ENCODE measurements at regions not wholly inside any gene's neighbourhood (a gene's known extent, or its start where the extent isn't known, plus 50 kb on each side); places are given as distances from the start of the nearest gene placed in this dataset.

DNA sequence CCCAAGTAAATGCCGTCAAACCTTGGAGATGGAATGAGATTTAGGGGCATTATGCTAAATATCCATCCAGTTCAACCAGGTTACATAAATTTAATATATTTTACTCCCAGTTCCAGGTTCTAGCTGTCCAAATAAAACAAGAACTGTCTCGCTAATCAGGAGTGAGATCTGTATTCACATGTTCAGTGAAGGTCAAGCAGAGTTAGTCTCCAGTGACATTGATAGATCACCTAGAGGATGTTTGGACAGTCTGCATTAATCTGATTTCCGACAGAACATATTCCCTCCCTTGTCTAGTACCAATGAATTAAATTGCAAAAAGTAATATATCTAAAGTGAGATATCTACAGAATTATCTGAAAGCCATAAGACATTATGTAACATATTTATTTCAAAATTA is 979.4 kb upstream of the CNTNAP5 start:
- H3K27ac ChIP-seq (ENCODE audit: low read depth) = no peak overlapping the region
- H3K4me3 ChIP-seq (ENCODE audit: low read depth, low read length) = no peak overlapping the region
- no peak for DNase-seq (ENCODE audit: extremely low spot score)
- no peaks in the 10 kb centered on the region for H3K4me1 ChIP-seq (ENCODE audit: insufficient read depth)
- no peaks in the 10 kb centered on the region for H3K36me3 ChIP-seq (ENCODE audit: insufficient read depth)
- 85% methylated on average over 3 of the region's 3 CpGs for WGBS

DNA sequence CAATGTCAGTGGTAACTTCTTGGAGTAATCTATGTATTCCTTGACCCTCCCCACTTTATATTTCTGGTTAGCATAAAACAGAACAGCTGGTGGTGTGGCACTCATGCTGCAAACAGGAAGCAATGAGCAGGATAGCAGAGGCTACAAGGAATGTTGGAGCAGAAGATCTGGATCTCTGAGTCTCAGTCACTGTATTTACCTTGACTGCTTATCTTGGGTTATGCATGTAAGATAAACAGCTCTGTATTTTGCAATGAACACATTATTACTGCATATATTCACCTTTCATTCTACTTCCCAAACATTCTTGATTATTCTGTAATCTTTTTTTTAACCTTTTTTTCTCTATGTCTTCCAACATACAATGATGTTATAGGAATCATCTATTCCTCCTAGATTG is 977.9 kb upstream of the CNTNAP5 start:
- DNase-seq (ENCODE audit: extremely low spot score) = no peak
- Histone ChIP-seq H3K4me1 (ENCODE audit: insufficient read depth) (no peaks in the 10 kb centered on the region), H3K36me3 (ENCODE audit: insufficient read depth) (no peaks in the 10 kb centered on the region), H3K4me3 (ENCODE audit: low read depth, low read length) (no peak overlapping the region), H3K27ac (ENCODE audit: low read depth) (no peak overlapping the region)

DNA sequence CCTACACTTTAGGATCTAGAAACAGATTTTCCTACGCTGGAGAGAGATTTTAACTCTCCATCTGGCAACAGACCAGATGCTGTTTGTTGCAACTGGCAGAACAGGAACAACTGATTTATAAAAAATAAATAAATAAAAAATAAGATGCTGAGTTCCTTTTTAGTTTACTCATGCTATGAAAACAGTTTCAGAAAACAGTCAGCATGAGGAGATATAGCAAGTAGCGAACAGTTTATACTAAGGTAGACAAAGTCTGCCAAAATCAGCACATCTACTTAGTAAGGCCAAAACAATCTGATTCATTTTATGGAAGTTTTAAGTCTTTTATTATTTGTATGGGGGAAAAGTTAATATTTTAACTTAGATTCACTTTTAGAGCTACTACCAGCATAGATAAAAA is 974.0 kb upstream of the CNTNAP5 start:
- no peak for DNase-seq (ENCODE audit: extremely low spot score)
- no peaks in the 10 kb centered on the region for H3K36me3 ChIP-seq (ENCODE audit: insufficient read depth)
- no peaks in the 10 kb centered on the region for H3K4me1 ChIP-seq (ENCODE audit: insufficient read depth)
- no peak overlapping the region for H3K4me3 ChIP-seq (ENCODE audit: low read depth, low read length)
- 58% methylated on average over 2 of the region's 2 CpGs for WGBS
- H3K27ac ChIP-seq (ENCODE audit: low read depth) = no peak overlapping the region

DNA sequence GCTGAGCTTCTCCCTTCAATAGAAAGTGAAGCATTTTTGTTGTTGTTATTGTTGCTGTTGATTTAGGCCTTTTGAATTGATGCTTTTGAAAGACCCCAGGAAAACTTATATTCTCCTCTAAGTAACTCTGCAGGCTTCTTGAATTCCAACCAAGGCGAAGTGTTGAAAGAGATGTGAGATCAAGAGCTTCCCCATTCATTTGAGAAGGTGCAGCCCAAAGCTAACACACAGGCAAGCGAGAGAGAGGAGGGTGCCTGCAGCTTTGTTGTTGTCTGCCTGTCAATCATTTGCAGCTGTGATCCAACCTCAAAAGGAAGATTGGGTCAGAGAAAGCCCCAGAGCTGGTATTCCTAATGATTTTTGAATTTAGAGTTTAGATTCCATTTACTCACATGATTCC is 963.6 kb upstream of the CNTNAP5 start:
- Histone ChIP-seq H3K4me1 (ENCODE audit: insufficient read depth) (no peaks in the 10 kb centered on the region), H3K36me3 (ENCODE audit: insufficient read depth) (no peaks in the 10 kb centered on the region), H3K4me3 (ENCODE audit: low read depth, low read length) (no peak overlapping the region), H3K27ac (ENCODE audit: low read depth) (no peak overlapping the region)
- DNase-seq (ENCODE audit: extremely low spot score) = no peak
- 91% methylated on average over 2 of the region's 2 CpGs for WGBS

DNA sequence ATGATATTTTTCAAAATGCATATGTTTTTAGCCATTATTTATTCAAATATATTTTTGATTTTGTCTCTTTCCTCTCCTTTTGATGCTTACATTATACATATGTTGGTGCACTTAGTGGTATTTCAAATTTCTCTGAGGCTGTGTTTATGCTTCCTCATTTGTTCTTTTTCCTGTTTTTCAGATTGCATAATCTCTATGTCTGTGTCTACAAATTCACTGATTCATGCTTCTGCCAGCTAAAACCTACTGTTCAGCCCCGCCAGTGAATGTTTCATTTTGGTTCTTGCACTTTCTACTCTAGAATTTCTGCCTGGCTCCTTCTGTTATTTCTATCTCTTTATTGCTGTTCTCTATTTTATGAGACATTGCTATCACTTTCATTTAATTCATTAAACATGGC is 951.7 kb upstream of the CNTNAP5 start:
- no peak for DNase-seq (ENCODE audit: extremely low spot score)
- no peak overlapping the region for H3K4me3 ChIP-seq (ENCODE audit: low read depth, low read length)
- H3K36me3 ChIP-seq (ENCODE audit: insufficient read depth) = no peaks in the 10 kb centered on the region
- WGBS = 26% methylated on average over 1 of the region's 1 CpG
- no peak overlapping the region for H3K27ac ChIP-seq (ENCODE audit: low read depth)
- no peaks in the 10 kb centered on the region for H3K4me1 ChIP-seq (ENCODE audit: insufficient read depth)

DNA sequence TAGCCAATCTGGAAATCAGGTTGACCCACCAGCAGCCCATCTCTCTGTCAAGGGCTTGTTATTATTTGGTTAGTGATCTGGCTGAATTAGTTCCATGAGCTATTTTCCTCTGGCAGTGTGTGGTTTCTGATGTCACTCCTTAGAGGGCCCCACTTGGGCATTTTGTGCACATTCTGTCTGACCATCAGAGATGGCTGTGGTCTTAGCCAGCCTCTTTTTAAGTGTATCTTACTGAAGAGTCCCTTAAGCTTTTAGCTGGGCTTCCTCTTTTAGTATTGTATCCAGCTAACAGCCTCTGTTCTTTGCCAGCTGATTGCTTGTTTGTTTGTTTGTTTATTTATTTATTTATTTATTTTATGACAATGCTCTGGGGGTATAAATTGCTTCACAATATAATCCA is 951.1 kb upstream of the CNTNAP5 start:
- DNase-seq (ENCODE audit: extremely low spot score) = no peak
- no peak overlapping the region for H3K27ac ChIP-seq (ENCODE audit: low read depth)

DNA sequence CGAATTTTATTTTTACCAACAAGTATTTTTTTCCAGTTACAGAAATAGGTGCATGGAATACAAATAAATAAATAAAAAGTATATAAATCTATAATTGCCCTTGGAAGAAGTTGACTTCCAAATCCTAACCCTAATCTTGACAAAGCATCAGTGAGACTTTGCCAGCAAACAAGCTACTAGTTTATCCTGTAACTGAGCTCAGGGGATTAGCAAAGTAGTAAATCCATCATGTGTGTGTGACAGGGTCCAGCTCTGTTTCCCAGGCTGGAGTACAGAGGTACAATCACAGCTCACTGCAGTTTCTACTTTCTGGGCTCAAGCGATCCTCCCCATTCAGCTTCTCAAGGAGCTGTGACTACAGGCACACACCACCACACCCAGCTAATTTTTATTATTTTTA is 948.0 kb upstream of the CNTNAP5 start:
- no peaks in the 10 kb centered on the region for H3K36me3 ChIP-seq (ENCODE audit: insufficient read depth)
- no peaks in the 10 kb centered on the region for H3K4me1 ChIP-seq (ENCODE audit: insufficient read depth)
- DNase-seq (ENCODE audit: extremely low spot score) = no peak
- no peak overlapping the region for H3K27ac ChIP-seq (ENCODE audit: low read depth)
- 65% methylated on average over 2 of the region's 2 CpGs for WGBS
- no peak overlapping the region for H3K4me3 ChIP-seq (ENCODE audit: low read depth, low read length)

More for the DNA sequence above, 951.1 kb upstream of the CNTNAP5 start:
- H3K36me3 ChIP-seq (ENCODE audit: insufficient read depth) = no peaks in the 10 kb centered on the region
- H3K4me3 ChIP-seq (ENCODE audit: low read depth, low read length) = no peak overlapping the region
- H3K4me1 ChIP-seq (ENCODE audit: insufficient read depth) = no peaks in the 10 kb centered on the region

DNA sequence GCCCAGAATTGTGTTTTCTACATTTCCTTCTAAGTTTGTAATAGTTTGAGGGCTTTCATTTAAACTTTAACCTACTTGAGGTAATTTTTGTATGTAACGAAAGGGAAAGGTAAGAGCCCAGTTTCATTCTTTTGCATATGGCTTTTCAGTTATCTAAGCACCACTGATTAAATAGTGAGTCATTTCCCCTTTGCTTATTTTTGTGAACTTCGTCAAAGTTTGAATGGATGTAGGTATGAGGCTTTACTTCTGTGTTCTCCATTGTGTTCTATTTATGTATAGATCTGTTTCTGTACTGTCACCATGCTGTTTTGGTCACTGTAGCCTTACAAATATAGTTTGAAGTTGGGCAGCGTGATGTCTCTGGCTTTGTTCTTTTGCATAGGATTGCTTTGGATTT is 944.8 kb upstream of the CNTNAP5 start:
- WGBS = 68% methylated on average over 3 of the region's 3 CpGs

DNA sequence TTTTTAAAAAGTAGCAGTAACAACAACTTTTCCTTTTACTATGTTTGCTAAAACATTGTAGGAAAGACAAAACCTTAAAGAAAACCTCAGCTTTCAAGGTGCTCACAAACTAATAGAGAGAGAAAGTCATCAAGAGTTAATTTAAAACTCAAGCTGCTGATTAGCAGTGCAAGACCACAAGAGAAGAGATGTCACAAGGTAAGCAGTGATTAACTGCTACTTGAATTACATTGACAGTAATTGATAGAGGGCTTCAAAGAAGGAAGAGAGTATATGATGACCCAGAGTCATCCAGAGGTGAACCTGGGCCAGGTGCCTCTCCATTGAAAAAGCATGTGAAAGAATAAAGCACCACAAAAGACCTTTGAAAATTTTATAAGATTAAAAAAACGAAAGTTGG is 939.6 kb upstream of the CNTNAP5 start:
- H3K36me3 ChIP-seq (ENCODE audit: insufficient read depth) = no peaks in the 10 kb centered on the region
- no peaks in the 10 kb centered on the region for H3K4me1 ChIP-seq (ENCODE audit: insufficient read depth)
- H3K4me3 ChIP-seq (ENCODE audit: low read depth, low read length) = no peak overlapping the region
- WGBS = 63% methylated on average over 1 of the region's 1 CpG
- H3K27ac ChIP-seq (ENCODE audit: low read depth) = no peak overlapping the region
- no peak for DNase-seq (ENCODE audit: extremely low spot score)

More for the DNA sequence above, 944.8 kb upstream of the CNTNAP5 start:
- DNase-seq (ENCODE audit: extremely low spot score) = no peak
- Histone ChIP-seq H3K27ac (ENCODE audit: low read depth) (no peak overlapping the region), H3K4me1 (ENCODE audit: insufficient read depth) (no peaks in the 10 kb centered on the region), H3K36me3 (ENCODE audit: insufficient read depth) (no peaks in the 10 kb centered on the region), H3K4me3 (ENCODE audit: low read depth, low read length) (no peak overlapping the region)

DNA sequence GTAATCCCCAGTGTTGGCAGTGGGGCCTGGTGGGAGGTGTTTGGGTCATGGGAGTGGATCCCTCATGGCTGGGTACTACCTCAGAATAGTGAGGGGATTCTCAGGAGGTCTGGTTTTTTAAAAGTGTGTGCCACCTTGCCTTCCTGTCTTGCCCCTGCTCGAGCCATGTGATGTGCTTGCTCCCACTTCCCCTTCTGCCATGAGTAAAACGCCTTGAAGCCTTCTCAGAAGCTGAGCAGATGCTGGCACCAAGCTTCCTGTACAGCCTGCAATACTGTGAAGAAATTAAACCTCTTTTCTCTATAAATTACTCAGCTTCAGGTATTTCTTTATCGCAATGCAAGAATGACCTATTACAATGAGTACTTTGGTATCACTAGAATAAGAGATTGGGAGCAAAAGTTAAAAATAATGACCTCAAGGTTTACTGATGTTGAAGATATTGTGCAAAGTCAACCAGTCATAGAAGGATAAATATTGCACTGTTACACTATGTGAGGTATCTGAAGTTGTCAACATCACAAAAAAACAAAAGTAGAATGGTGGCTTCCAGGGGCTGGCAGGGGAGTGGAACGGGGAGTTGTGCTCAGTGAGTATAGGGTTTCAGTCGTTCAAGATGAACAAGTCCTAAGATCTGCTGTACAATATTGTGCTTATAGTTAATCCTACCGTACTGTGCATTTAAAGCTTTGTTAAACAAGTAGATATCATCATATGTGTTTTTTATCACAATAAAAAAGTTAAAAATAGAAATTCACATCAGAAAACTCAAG is 938.3 kb upstream of the CNTNAP5 start:
- DNase-seq (ENCODE audit: extremely low spot score) = no peak
- no peak overlapping the region for H3K27ac ChIP-seq (ENCODE audit: low read depth)
- no peak overlapping the region for H3K4me3 ChIP-seq (ENCODE audit: low read depth, low read length)
- 55% methylated on average over 6 of the region's 6 CpGs for WGBS
- no peaks in the 10 kb centered on the region for H3K4me1 ChIP-seq (ENCODE audit: insufficient read depth)
- no peaks in the 10 kb centered on the region for H3K36me3 ChIP-seq (ENCODE audit: insufficient read depth)

DNA sequence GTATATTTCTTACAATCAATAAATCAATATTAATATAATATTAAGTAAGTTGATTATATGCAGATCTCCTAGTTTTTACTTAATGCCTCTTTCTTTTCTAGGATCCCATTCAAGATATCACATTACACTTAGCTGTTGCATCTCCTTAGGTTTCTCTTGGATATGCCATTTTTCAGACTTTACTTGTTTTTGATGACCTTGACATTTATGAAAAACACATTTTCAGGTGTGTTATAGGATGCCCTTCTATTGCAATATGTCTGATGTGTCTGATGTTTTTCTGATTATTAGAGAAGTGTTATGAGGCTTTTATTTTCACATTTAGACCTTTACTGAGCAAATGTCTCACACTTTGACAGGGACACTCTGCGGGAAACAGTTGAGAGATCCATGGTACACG is 933.6 kb upstream of the CNTNAP5 start:
- WGBS = 98% methylated on average over 2 of the region's 2 CpGs

DNA sequence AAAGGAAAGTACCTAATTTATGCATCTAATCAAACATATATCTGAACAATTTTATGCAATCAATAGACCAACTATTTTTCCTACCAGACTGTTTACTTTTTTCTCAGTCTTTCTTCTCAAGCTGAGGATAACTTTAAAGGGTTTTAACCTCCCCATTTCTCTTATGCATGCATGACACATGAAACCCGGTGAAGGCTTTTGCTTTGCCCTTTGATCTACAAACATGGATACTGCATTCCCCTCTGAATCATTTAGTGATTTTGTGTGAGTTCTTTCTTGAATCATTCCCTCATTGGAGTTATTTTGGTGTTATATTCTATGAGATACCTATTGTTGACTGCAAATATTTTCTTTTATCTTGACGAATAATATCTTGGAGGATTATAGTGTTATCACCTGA is 931.9 kb upstream of the CNTNAP5 start:
- Histone ChIP-seq H3K27ac (ENCODE audit: low read depth) (no peak overlapping the region), H3K4me1 (ENCODE audit: insufficient read depth) (no peaks in the 10 kb centered on the region), H3K36me3 (ENCODE audit: insufficient read depth) (no peaks in the 10 kb centered on the region), H3K4me3 (ENCODE audit: low read depth, low read length) (no peak overlapping the region)
- WGBS = 79% methylated on average over 2 of the region's 2 CpGs
- no peak for DNase-seq (ENCODE audit: extremely low spot score)

More for the DNA sequence above, 933.6 kb upstream of the CNTNAP5 start:
- no peak overlapping the region for H3K27ac ChIP-seq (ENCODE audit: low read depth)
- no peak overlapping the region for H3K4me3 ChIP-seq (ENCODE audit: low read depth, low read length)
- DNase-seq (ENCODE audit: extremely low spot score) = no peak
- no peaks in the 10 kb centered on the region for H3K36me3 ChIP-seq (ENCODE audit: insufficient read depth)
- H3K4me1 ChIP-seq (ENCODE audit: insufficient read depth) = no peaks in the 10 kb centered on the region

DNA sequence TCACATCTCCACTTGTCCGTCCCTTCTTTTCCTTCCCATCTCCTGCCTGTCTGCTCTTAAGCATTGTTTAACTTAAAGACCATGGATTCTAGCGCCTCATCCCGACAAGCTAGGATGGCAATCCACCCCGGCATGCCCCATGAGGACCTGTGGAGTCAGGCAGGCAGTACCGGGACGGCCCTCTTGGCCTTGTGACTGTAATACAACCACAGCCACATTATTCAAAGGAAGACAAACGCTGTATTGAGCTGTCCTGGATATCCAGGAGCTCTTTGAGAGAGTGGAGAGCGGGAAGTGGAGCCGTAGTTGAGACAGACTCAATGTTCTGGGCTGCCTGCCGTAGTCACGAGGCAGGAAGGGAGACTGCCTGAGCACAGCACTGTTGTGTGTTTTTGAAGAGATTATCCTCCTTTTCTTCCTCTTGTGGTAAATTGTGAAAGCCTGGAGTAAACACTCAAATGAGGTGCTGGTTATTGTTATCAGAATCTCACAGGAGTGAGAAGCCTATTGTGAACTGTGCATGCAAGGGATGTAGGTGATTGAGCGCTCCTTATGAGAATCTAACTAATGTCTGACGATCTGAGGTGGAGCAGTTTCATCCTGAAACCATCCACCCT is 929.8 kb upstream of the CNTNAP5 start:
- Histone ChIP-seq H3K27ac (ENCODE audit: low read depth) (no peak overlapping the region), H3K36me3 (ENCODE audit: insufficient read depth) (no peaks in the 10 kb centered on the region), H3K4me3 (ENCODE audit: low read depth, low read length) (no peak overlapping the region), H3K4me1 (ENCODE audit: insufficient read depth) (no peaks in the 10 kb centered on the region)
- 92% methylated on average over 13 of the region's 13 CpGs for WGBS
- DNase-seq (ENCODE audit: extremely low spot score) = no peak

DNA sequence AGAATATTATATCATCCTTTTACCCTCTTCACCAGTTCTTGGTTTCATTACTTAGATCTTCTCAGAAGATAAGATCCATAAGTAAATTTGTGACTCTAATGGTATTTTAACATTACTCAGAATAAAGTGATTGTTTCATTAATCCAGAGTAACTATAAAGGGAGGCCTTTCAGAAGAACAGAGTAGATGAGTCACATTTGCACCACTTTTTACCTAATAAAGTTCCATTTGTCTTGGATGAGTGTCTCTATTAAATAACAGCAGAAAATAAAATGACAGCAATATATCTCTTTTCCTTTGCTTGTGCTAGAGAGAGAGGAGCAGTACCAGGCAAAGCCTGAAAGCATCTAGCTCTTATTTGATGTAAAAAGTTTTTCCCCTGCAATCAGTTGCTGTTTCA is 926.5 kb upstream of the CNTNAP5 start:
- no peaks in the 10 kb centered on the region for H3K36me3 ChIP-seq (ENCODE audit: insufficient read depth)
- no peaks in the 10 kb centered on the region for H3K4me1 ChIP-seq (ENCODE audit: insufficient read depth)
- no peak overlapping the region for H3K4me3 ChIP-seq (ENCODE audit: low read depth, low read length)
- no peak for DNase-seq (ENCODE audit: extremely low spot score)
- no peak overlapping the region for H3K27ac ChIP-seq (ENCODE audit: low read depth)

Measured in urinary bladder (tissue), 3 donors.